ENCODE measurements at regions not wholly inside any gene's neighbourhood (a gene's known extent, or its start where the extent isn't known, plus 50 kb on each side); places are given as distances from the start of the nearest gene placed in this dataset.

DNA sequence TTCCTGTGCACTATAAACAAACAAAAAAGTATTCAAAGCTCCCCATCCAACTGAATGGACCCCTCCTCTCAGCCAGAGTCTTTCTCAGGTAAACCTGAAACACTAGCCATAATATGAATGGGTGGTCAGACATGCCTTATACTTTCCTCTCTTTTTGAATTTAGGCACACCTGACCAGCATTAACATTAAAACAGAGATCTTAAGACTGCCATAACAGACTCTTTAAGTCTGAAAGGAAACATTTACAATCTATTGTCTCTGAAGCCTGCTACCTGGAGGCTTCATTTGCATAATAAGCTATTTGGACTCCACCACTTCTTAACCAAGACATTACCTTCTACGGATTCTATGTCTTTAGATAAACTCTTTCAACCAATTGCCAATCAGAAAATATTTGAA, 56.9 kb upstream of the SPIN4 start:
- TF ChIP-seq, protein P1, sequence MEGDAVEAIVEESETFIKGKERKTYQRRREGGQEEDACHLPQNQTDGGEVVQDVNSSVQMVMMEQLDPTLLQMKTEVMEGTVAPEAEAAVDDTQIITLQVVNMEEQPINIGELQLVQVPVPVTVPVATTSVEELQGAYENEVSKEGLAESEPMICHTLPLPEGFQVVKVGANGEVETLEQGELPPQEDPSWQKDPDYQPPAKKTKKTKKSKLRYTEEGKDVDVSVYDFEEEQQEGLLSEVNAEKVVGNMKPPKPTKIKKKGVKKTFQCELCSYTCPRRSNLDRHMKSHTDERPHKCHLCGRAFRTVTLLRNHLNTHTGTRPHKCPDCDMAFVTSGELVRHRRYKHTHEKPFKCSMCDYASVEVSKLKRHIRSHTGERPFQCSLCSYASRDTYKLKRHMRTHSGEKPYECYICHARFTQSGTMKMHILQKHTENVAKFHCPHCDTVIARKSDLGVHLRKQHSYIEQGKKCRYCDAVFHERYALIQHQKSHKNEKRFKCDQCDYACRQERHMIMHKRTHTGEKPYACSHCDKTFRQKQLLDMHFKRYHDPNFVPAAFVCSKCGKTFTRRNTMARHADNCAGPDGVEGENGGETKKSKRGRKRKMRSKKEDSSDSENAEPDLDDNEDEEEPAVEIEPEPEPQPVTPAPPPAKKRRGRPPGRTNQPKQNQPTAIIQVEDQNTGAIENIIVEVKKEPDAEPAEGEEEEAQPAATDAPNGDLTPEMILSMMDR (IDR thresholded peaks at IDR 0.05; ENCODE audit: low read depth, low read length, poor library complexity, severe bottlenecking), result no peak
- TF ChIP-seq EZH2phosphoT487 (IDR thresholded peaks at IDR 0.05; ENCODE audit: borderline replicate concordance, low read length), result no peak
